ENCODE measurements at regions not wholly inside any gene's neighbourhood (a gene's known extent, or its start where the extent isn't known, plus 50 kb on each side); places are given as distances from the start of the nearest gene placed in this dataset.
"Not testable (repeated sequence)": the region's sequence is repeated elsewhere in the genome, so short reads cannot be mapped to it uniquely, and the experiment has no call there.

GRCh38 chr10:78339251-78339650 is 305.6 kb downstream of the RPS24 start:
- Mint-ChIP-seq H3K9me3 (peaks cover 0 to 1% of the 10 kb centered on the region in 2 donors), H3K36me3 (ENCODE audit: insufficient read depth in 2 of 2) (peaks cover 0 to 1% of the 10 kb centered on the region in 2 donors), H3K27ac (no peak overlapping the region), H3K4me1 (ENCODE audit: low read depth) (no peaks in the 10 kb centered on the region), H3K27me3 (ENCODE audit: low read depth) (peaks cover 7% of the 10 kb centered on the region), H3K4me3 (no peak overlapping the region)
- ATAC-seq (replicated peaks in 1 of 2) (no peak), DNase-seq (no peak)

- peaks cover 7% of the 10 kb centered on the region for H3K27me3 Mint-ChIP-seq (ENCODE audit: low read depth)
- H3K36me3 Mint-ChIP-seq (ENCODE audit: insufficient read depth in 2 of 2), result peaks cover 0 to 1% of the 10 kb centered on the region in 2 donors
- H3K4me3 Mint-ChIP-seq, result no peak overlapping the region
- DNase-seq (no peak), ATAC-seq (replicated peaks in 1 of 2) (no peak)
- H3K4me1 Mint-ChIP-seq (ENCODE audit: low read depth), result no peaks in the 10 kb centered on the region
- H3K27ac Mint-ChIP-seq, result no peak overlapping the region
- H3K9me3 Mint-ChIP-seq, result peaks cover 0 to 1% of the 10 kb centered on the region in 2 donors
These were observed 308.4 kb downstream of the RPS24 start for GRCh38 chr10:78341953-78342614.

- ATAC-seq (replicated peaks in 1 of 2), result peak in 1 of 2 donors; percentile 26
- no peaks in the 10 kb centered on the region for H3K4me1 Mint-ChIP-seq (ENCODE audit: low read depth)
- H3K36me3 Mint-ChIP-seq (ENCODE audit: insufficient read depth in 2 of 2), result peaks cover 0 to 1% of the 10 kb centered on the region in 2 donors
- DNase-seq, result no peak
- peaks cover 0 to 1% of the 10 kb centered on the region in 2 donors for H3K9me3 Mint-ChIP-seq
- H3K27ac Mint-ChIP-seq, result no peak overlapping the region
- H3K27me3 Mint-ChIP-seq (ENCODE audit: low read depth), result peaks cover 7% of the 10 kb centered on the region
- no peak overlapping the region for H3K4me3 Mint-ChIP-seq
These were observed 309.4 kb downstream of the RPS24 start for GRCh38 chr10:78342827-78343653.

- H3K4me3 Mint-ChIP-seq; DNase-seq; H3K36me3 Mint-ChIP-seq (ENCODE audit: insufficient read depth in 2 of 2); H3K27ac Mint-ChIP-seq; H3K4me1 Mint-ChIP-seq (ENCODE audit: low read depth); H3K27me3 Mint-ChIP-seq (ENCODE audit: low read depth); ATAC-seq (replicated peaks in 1 of 2); H3K9me3 Mint-ChIP-seq: not testable (repeated sequence)
These were observed 310.6 kb downstream of the RPS24 start for GRCh38 chr10:78344257-78344656.

GRCh38 chr10:78345515-78345914 is 311.9 kb downstream of the RPS24 start:
- not testable (repeated sequence) for DNase-seq; H3K4me1 Mint-ChIP-seq (ENCODE audit: low read depth); H3K27ac Mint-ChIP-seq; H3K27me3 Mint-ChIP-seq (ENCODE audit: low read depth); H3K4me3 Mint-ChIP-seq; H3K9me3 Mint-ChIP-seq; ATAC-seq (replicated peaks in 1 of 2); H3K36me3 Mint-ChIP-seq (ENCODE audit: insufficient read depth in 2 of 2)

GRCh38 chr10:78346721-78347120 is 313.1 kb downstream of the RPS24 start:
- Mint-ChIP-seq H3K4me1 (ENCODE audit: low read depth) (no peaks in the 10 kb centered on the region), H3K27me3 (ENCODE audit: low read depth) (no peaks in the 10 kb centered on the region), H3K36me3 (ENCODE audit: insufficient read depth in 2 of 2) (no peaks in the 10 kb centered on the region), H3K9me3 (no peaks in the 10 kb centered on the region), H3K27ac (no peak overlapping the region), H3K4me3 (no peak overlapping the region)
- DNase-seq, result no peak
- no peak for ATAC-seq (replicated peaks in 1 of 2)

GRCh38 chr10:78348411-78349164 is 314.9 kb downstream of the RPS24 start:
- Mint-ChIP-seq H3K27me3 (ENCODE audit: low read depth) (no peaks in the 10 kb centered on the region), H3K4me1 (ENCODE audit: low read depth) (no peaks in the 10 kb centered on the region), H3K27ac (no peak overlapping the region), H3K9me3 (no peaks in the 10 kb centered on the region), H3K4me3 (no peak overlapping the region), H3K36me3 (ENCODE audit: insufficient read depth in 2 of 2) (no peaks in the 10 kb centered on the region)
- ATAC-seq (replicated peaks in 1 of 2) (no peak), DNase-seq (no peak)

GRCh38 chr10:78349165-78349516 is 315.5 kb downstream of the RPS24 start:
- H3K27ac Mint-ChIP-seq, result no peak overlapping the region
- H3K36me3 Mint-ChIP-seq (ENCODE audit: insufficient read depth in 2 of 2), result no peaks in the 10 kb centered on the region
- H3K27me3 Mint-ChIP-seq (ENCODE audit: low read depth), result no peaks in the 10 kb centered on the region
- H3K4me3 Mint-ChIP-seq, result no peak overlapping the region
- DNase-seq (no peak), ATAC-seq (replicated peaks in 1 of 2) (no peak)
- H3K4me1 Mint-ChIP-seq (ENCODE audit: low read depth), result no peaks in the 10 kb centered on the region
- H3K9me3 Mint-ChIP-seq, result no peaks in the 10 kb centered on the region

GRCh38 chr10:78349911-78350663 is 316.4 kb downstream of the RPS24 start:
- H3K9me3 Mint-ChIP-seq, result no peaks in the 10 kb centered on the region
- ATAC-seq (replicated peaks in 1 of 2) (no peak), DNase-seq (no peak)
- H3K27ac Mint-ChIP-seq, result no peak overlapping the region
- H3K36me3 Mint-ChIP-seq (ENCODE audit: insufficient read depth in 2 of 2), result no peaks in the 10 kb centered on the region
- no peak overlapping the region for H3K4me3 Mint-ChIP-seq
- no peaks in the 10 kb centered on the region for H3K4me1 Mint-ChIP-seq (ENCODE audit: low read depth)
- H3K27me3 Mint-ChIP-seq (ENCODE audit: low read depth), result no peaks in the 10 kb centered on the region

- Mint-ChIP-seq H3K9me3 (no peaks in the 10 kb centered on the region), H3K4me3 (no peak overlapping the region), H3K36me3 (ENCODE audit: insufficient read depth in 2 of 2) (no peaks in the 10 kb centered on the region), H3K4me1 (ENCODE audit: low read depth) (no peaks in the 10 kb centered on the region), H3K27me3 (ENCODE audit: low read depth) (no peaks in the 10 kb centered on the region), H3K27ac (no peak overlapping the region)
- ATAC-seq (replicated peaks in 1 of 2) (no peak), DNase-seq (no peak)
These were observed 317.6 kb downstream of the RPS24 start for GRCh38 chr10:78351283-78351682.

- Mint-ChIP-seq H3K27ac (no peak overlapping the region), H3K9me3 (no peaks in the 10 kb centered on the region), H3K36me3 (ENCODE audit: insufficient read depth in 2 of 2) (no peaks in the 10 kb centered on the region), H3K4me1 (ENCODE audit: low read depth) (no peaks in the 10 kb centered on the region), H3K4me3 (no peak overlapping the region), H3K27me3 (ENCODE audit: low read depth) (no peaks in the 10 kb centered on the region)
- no peak for DNase-seq
- no peak for ATAC-seq (replicated peaks in 1 of 2)
These were observed 318.1 kb downstream of the RPS24 start for GRCh38 chr10:78351809-78352208.

- H3K36me3 Mint-ChIP-seq (ENCODE audit: insufficient read depth in 2 of 2), result no peaks in the 10 kb centered on the region
- no peak overlapping the region for H3K27ac Mint-ChIP-seq
- H3K27me3 Mint-ChIP-seq (ENCODE audit: low read depth), result no peaks in the 10 kb centered on the region
- H3K9me3 Mint-ChIP-seq, result no peaks in the 10 kb centered on the region
- DNase-seq (no peak), ATAC-seq (replicated peaks in 1 of 2) (no peak)
- no peak overlapping the region for H3K4me3 Mint-ChIP-seq
- H3K4me1 Mint-ChIP-seq (ENCODE audit: low read depth), result no peaks in the 10 kb centered on the region
These were observed 320.0 kb downstream of the RPS24 start for GRCh38 chr10:78353636-78354035.

- Mint-ChIP-seq H3K27ac (no peak overlapping the region), H3K9me3 (no peaks in the 10 kb centered on the region), H3K4me3 (no peak overlapping the region), H3K27me3 (ENCODE audit: low read depth) (no peaks in the 10 kb centered on the region), H3K4me1 (ENCODE audit: low read depth) (no peaks in the 10 kb centered on the region), H3K36me3 (ENCODE audit: insufficient read depth in 2 of 2) (no peaks in the 10 kb centered on the region)
- DNase-seq, result no peak
- no peak for ATAC-seq (replicated peaks in 1 of 2)
These were observed 320.4 kb downstream of the RPS24 start for GRCh38 chr10:78354101-78354500.

All from activated T-cell treated with anti-CD3 and anti-CD28 coated beads, Interleukin-2, amount 50 U/mL, for 72 hours (primary cell).